Loucy (cell line): ENCODE measurements at regions not wholly inside any gene's neighbourhood (a gene's known extent, or its start where the extent isn't known, plus 50 kb on each side); places are given as distances from the start of the nearest gene placed in this dataset.

ENCODE experiments used
- H2AFZ ChIP-seq: fragments of 200-600 bp; sonication (generic); 2 replicates; pipeline ENCODE4 v1.6.0; 2016; ENCODE audit warnings: antibody characterized with exemption, mild to moderate bottlenecking, low read length, moderate library complexity
- H3F3A ChIP-seq: fragments of 200-600 bp; 2 replicates; pipeline ENCODE4 v1.6.0; 2016; ENCODE audit warnings: antibody characterized with exemption, low read depth, mild to moderate bottlenecking
- H3K27me3 ChIP-seq: fragments of 200-600 bp; sonication (generic); 2 replicates; pipeline ENCODE4 v1.6.1; 2014; ENCODE audit warnings: low read length, mild to moderate bottlenecking; ENCODE audit not compliant: insufficient read depth, poor library complexity, severe bottlenecking
- H3K36me3 ChIP-seq: fragments of 200-600 bp; sonication (generic); 2 replicates; pipeline ENCODE4 v1.6.1; 2016; ENCODE audit warnings: low read length; ENCODE audit not compliant: insufficient read depth
- H3K4me1 ChIP-seq: fragments of 200-600 bp; sonication (generic); 2 replicates; pipeline ENCODE4 v1.5.1; 2014; ENCODE audit warnings: low read length, mild to moderate bottlenecking; ENCODE audit not compliant: insufficient read depth, poor library complexity, severe bottlenecking
- H3K4me2 ChIP-seq: fragments of 200-600 bp; sonication (generic); 2 replicates; pipeline ENCODE4 v1.6.0; 2014; ENCODE audit warnings: antibody characterized with exemption, low read length, low read depth, mild to moderate bottlenecking; ENCODE audit not compliant: poor library complexity, severe bottlenecking
- H3K4me3 ChIP-seq: fragments of 200-600 bp; sonication (generic); 2 replicates; pipeline ENCODE4 v1.5.1; 2014; ENCODE audit warnings: low read length, mild to moderate bottlenecking, mixed read lengths; ENCODE audit not compliant: poor library complexity, severe bottlenecking
- H3K79me2 ChIP-seq: fragments of 200-600 bp; sonication (generic); 2 replicates; pipeline ENCODE4 v1.6.1; 2014; ENCODE audit warnings: low read length; ENCODE audit not compliant: insufficient read depth
- H3K9ac ChIP-seq: fragments of 200-600 bp; sonication (generic); 2 replicates; pipeline ENCODE4 v1.6.0; 2014; ENCODE audit warnings: mild to moderate bottlenecking, low read depth, low read length, moderate library complexity; ENCODE audit not compliant: poor library complexity, severe bottlenecking
- H3K9me2 ChIP-seq: fragments of 200-600 bp; sonication (generic); replicated peaks from 2 replicates; pipeline ENCODE4 v1.6.1; 2016; ENCODE audit warnings: low read depth, low read length, mixed read lengths
- H3K9me3 ChIP-seq: fragments of 200-600 bp; sonication (generic); 2 replicates; pipeline ENCODE4 v1.6.1; 2014; ENCODE audit warnings: mild to moderate bottlenecking, antibody characterized with exemption, low read length, low read depth; ENCODE audit not compliant: insufficient read depth
- H4K20me1 ChIP-seq: fragments of 200-600 bp; sonication (generic); 2 replicates; pipeline ENCODE4 v1.6.0; 2014; ENCODE audit warnings: antibody characterized with exemption, low read length, mild to moderate bottlenecking; ENCODE audit not compliant: insufficient read depth, poor library complexity, severe bottlenecking
- CTCF ChIP-seq: fragments of 200-600 bp; sonication (generic); conservative IDR thresholded peaks from 2 replicates; pipeline ENCODE4 v1.5.1; 2014; ENCODE audit warnings: mild to moderate bottlenecking, antibody characterized with exemption, low read length
- EZH2phosphoT487 ChIP-seq: fragments of 200-600 bp; IDR thresholded peaks from 2 replicates; pipeline ENCODE4 v1.6.1; 2018; ENCODE audit warnings: antibody characterized with exemption, mild to moderate bottlenecking, moderate library complexity, borderline replicate concordance

- Histone ChIP-seq H3F3A (no peaks in the 10 kb centered on the region), H4K20me1 (no peaks in the 10 kb centered on the region), H2AFZ (no peak overlapping the region), H3K9ac (no peak overlapping the region), H3K79me2 (no peaks in the 10 kb centered on the region), H3K4me1 (no peaks in the 10 kb centered on the region), H3K9me2 (no peaks in the 10 kb centered on the region), H3K36me3 (no peaks in the 10 kb centered on the region), H3K9me3 (no peaks in the 10 kb centered on the region), H3K4me2 (no peak overlapping the region), H3K4me3 (no peak overlapping the region), H3K27me3 (no peaks in the 10 kb centered on the region)
- TF ChIP-seq CTCF (no peak), EZH2phosphoT487 (no peak)
Observed at GRCh38 chr4:179989975-179990374, 2253.2 kb upstream of the TENM3 start.

GRCh38 chr4:180009316-180009715, 2233.9 kb upstream of the TENM3 start:
- Histone ChIP-seq H3K4me2 (no peak overlapping the region), H3K9me3 (no peaks in the 10 kb centered on the region), H3K36me3 (no peaks in the 10 kb centered on the region), H3K9me2 (no peaks in the 10 kb centered on the region), H2AFZ (no peak overlapping the region), H3F3A (no peaks in the 10 kb centered on the region), H3K9ac (no peak overlapping the region), H3K4me1 (no peaks in the 10 kb centered on the region), H3K27me3 (no peaks in the 10 kb centered on the region), H4K20me1 (no peaks in the 10 kb centered on the region), H3K4me3 (no peak overlapping the region), H3K79me2 (no peaks in the 10 kb centered on the region)
- no peak for TF ChIP-seq CTCF
- no peak for TF ChIP-seq EZH2phosphoT487

GRCh38 chr4:180028682-180029081, 2214.5 kb upstream of the TENM3 start:
- Histone ChIP-seq H2AFZ (no peak overlapping the region), H3K27me3 (no peaks in the 10 kb centered on the region), H3K9me2 (no peaks in the 10 kb centered on the region), H3K9ac (no peak overlapping the region), H3K9me3 (no peaks in the 10 kb centered on the region), H3F3A (no peaks in the 10 kb centered on the region), H3K4me3 (no peak overlapping the region), H4K20me1 (no peaks in the 10 kb centered on the region), H3K36me3 (no peaks in the 10 kb centered on the region), H3K4me2 (no peak overlapping the region), H3K79me2 (no peaks in the 10 kb centered on the region), H3K4me1 (no peaks in the 10 kb centered on the region)
- peak; percentile 44 for TF ChIP-seq CTCF
- no peak for TF ChIP-seq EZH2phosphoT487
